ENCODE measurements at regions not wholly inside any gene's neighbourhood (a gene's known extent, or its start where the extent isn't known, plus 50 kb on each side); places are given as distances from the start of the nearest gene placed in this dataset.

- in situ Hi-C loops (cut with MboI; ENCODE audit: low sequenced_read_pairs): no loop called here
These were observed 159.6 kb upstream of the ANK2 start for GRCh38 chr4:112889619-112890527.

GRCh38 chr4:112894480-112894879 is 155.0 kb upstream of the ANK2 start:
- in situ Hi-C loops (cut with MboI; ENCODE audit: low sequenced_read_pairs): no loop called here

- in situ Hi-C loops (cut with MboI; ENCODE audit: low sequenced_read_pairs): no loop called here
These were observed 154.5 kb upstream of the ANK2 start for GRCh38 chr4:112894951-112895350.

GRCh38 chr4:112895811-112896608 is 153.4 kb upstream of the ANK2 start:
- in situ Hi-C loops (cut with MboI; ENCODE audit: low sequenced_read_pairs): no loop called here

GRCh38 chr4:112896609-112897190 is 152.8 kb upstream of the ANK2 start:
- in situ Hi-C loops (cut with MboI; ENCODE audit: low sequenced_read_pairs): no loop called here

GRCh38 chr4:112897543-112897942 is 151.9 kb upstream of the ANK2 start:
- in situ Hi-C loops (cut with MboI; ENCODE audit: low sequenced_read_pairs): no loop called here

- in situ Hi-C loops (cut with MboI; ENCODE audit: low sequenced_read_pairs): no loop called here
These were observed 150.9 kb upstream of the ANK2 start for GRCh38 chr4:112898357-112899141.

GRCh38 chr4:112900416-112900815 is 149.0 kb upstream of the ANK2 start:
- in situ Hi-C loops (cut with MboI; ENCODE audit: low sequenced_read_pairs): no loop called here

- in situ Hi-C loops (cut with MboI; ENCODE audit: low sequenced_read_pairs): no loop called here
These were observed 147.5 kb upstream of the ANK2 start for GRCh38 chr4:112901962-112902411.

GRCh38 chr4:112905728-112906127 is 143.7 kb upstream of the ANK2 start:
- in situ Hi-C loops (cut with MboI; ENCODE audit: low sequenced_read_pairs): no loop called here

- in situ Hi-C loops (cut with MboI; ENCODE audit: low sequenced_read_pairs): no loop called here
These were observed 140.9 kb upstream of the ANK2 start for GRCh38 chr4:112908511-112908910.

GRCh38 chr4:112910109-112910736 is 139.2 kb upstream of the ANK2 start:
- in situ Hi-C loops (cut with MboI; ENCODE audit: low sequenced_read_pairs): no loop called here

GRCh38 chr4:112916868-112917267 is 132.6 kb upstream of the ANK2 start:
- in situ Hi-C loops (cut with MboI; ENCODE audit: low sequenced_read_pairs): no loop called here

- in situ Hi-C loops (cut with MboI; ENCODE audit: low sequenced_read_pairs): no loop called here
These were observed 125.9 kb upstream of the ANK2 start for GRCh38 chr4:112923516-112923915.

GRCh38 chr4:112926819-112927218 is 122.6 kb upstream of the ANK2 start:
- in situ Hi-C loops (cut with MboI; ENCODE audit: low sequenced_read_pairs): loop anchor here (25.0 kb wide), 1 partner anchor 290 kb away; the partner anchor contains the start of genes LARP7 and ZGRF1

GRCh38 chr4:112927544-112927943 is 121.9 kb upstream of the ANK2 start:
- in situ Hi-C loops (cut with MboI; ENCODE audit: low sequenced_read_pairs): loop anchor here (25.0 kb wide), 1 partner anchor 290 kb away; the partner anchor contains the start of genes LARP7 and ZGRF1

GRCh38 chr4:112931001-112931400 is 118.5 kb upstream of the ANK2 start:
- in situ Hi-C loops (cut with MboI; ENCODE audit: low sequenced_read_pairs): loop anchor here (25.0 kb wide), 1 partner anchor 294 kb away; the partner anchor contains the start of genes LARP7 and ZGRF1

- in situ Hi-C loops (cut with MboI; ENCODE audit: low sequenced_read_pairs): loop anchor here (25.0 kb wide), 1 partner anchor 296 kb away; the partner anchor contains the start of genes LARP7 and ZGRF1
These were observed 115.7 kb upstream of the ANK2 start for GRCh38 chr4:112933790-112934189.

- in situ Hi-C loops (cut with MboI; ENCODE audit: low sequenced_read_pairs): loop anchor here (25.0 kb wide), 1 partner anchor 301 kb away; the partner anchor contains the start of genes LARP7 and ZGRF1
These were observed 110.9 kb upstream of the ANK2 start for GRCh38 chr4:112938461-112939058.

Data from HL-60/S4 treated with phorbol 12-myristate 13-acetate at 8.2 ng/mL for 4 days and 3 days (cell line).